HTR-8/SVneo (cell line): ENCODE measurements at regions not wholly inside any gene's neighbourhood (a gene's known extent, or its start where the extent isn't known, plus 50 kb on each side); places are given as distances from the start of the nearest gene placed in this dataset.

ENCODE experiments used
- DNase-seq: peaks from one replicate; pipeline ENCODE4 v3.0.0; 2011; ENCODE audit warnings: low spot score, mixed read lengths; ENCODE audit not compliant: insufficient read length
- FAIRE-seq: peaks from 2 replicates; lab custom pipeline; 2011; peaks lifted over from hg19 to GRCh38; lab: Jason Lieb, UNC

- DNase-seq (no peak), FAIRE-seq (no peak)
Observed at GRCh38 chr4:1488831-1489638, 82.8 kb upstream of the NKX1-1 start.

GRCh38 chr4:1488357-1488756 lies 82.1 kb upstream of the NKX1-1 start:
- DNase-seq (no peak), FAIRE-seq (no peak)

- no peak for DNase-seq
- no peak for FAIRE-seq
Observed at GRCh38 chr4:1487761-1488160, 81.5 kb upstream of the NKX1-1 start.

GRCh38 chr4:1487106-1487505 lies 80.9 kb upstream of the NKX1-1 start:
- FAIRE-seq (no peak), DNase-seq (no peak)

- FAIRE-seq (no peak), DNase-seq (no peak)
Observed at GRCh38 chr4:1485280-1485679, 79.0 kb upstream of the NKX1-1 start.

GRCh38 chr4:1480720-1481119 lies 74.5 kb upstream of the NKX1-1 start:
- DNase-seq (no peak), FAIRE-seq (no peak)

GRCh38 chr4:1479454-1479853 lies 73.2 kb upstream of the NKX1-1 start:
- DNase-seq (no peak), FAIRE-seq (no peak)

- no peak for FAIRE-seq
- no peak for DNase-seq
Observed at GRCh38 chr4:1478766-1479355, 72.6 kb upstream of the NKX1-1 start.

GRCh38 chr4:1477045-1477840 lies 71.0 kb upstream of the NKX1-1 start:
- DNase-seq (no peak), FAIRE-seq (no peak)

- no peak for FAIRE-seq
- no peak for DNase-seq
Observed at GRCh38 chr4:1476140-1476513, 69.9 kb upstream of the NKX1-1 start.

GRCh38 chr4:1475277-1476139 lies 69.3 kb upstream of the NKX1-1 start:
- FAIRE-seq (no peak), DNase-seq (no peak)

GRCh38 chr4:1474126-1475090 lies 68.2 kb upstream of the NKX1-1 start:
- FAIRE-seq (no peak), DNase-seq (no peak)

GRCh38 chr4:1473718-1474117 lies 67.5 kb upstream of the NKX1-1 start:
- no peak for DNase-seq
- FAIRE-seq = no peak

- FAIRE-seq (no peak), DNase-seq (no peak)
Observed at GRCh38 chr4:1472911-1473518, 66.8 kb upstream of the NKX1-1 start.

- FAIRE-seq (no peak), DNase-seq (no peak)
Observed at GRCh38 chr4:1472148-1472797, 66.0 kb upstream of the NKX1-1 start.

- FAIRE-seq (no peak), DNase-seq (no peak)
Observed at GRCh38 chr4:1471443-1472147, 65.4 kb upstream of the NKX1-1 start.

GRCh38 chr4:1470816-1471442 lies 64.7 kb upstream of the NKX1-1 start:
- DNase-seq = no peak
- no peak for FAIRE-seq
